Hepatic stellate cell (primary cell): ENCODE measurements at regions not wholly inside any gene's neighbourhood (a gene's known extent, or its start where the extent isn't known, plus 50 kb on each side); places are given as distances from the start of the nearest gene placed in this dataset.

Experiments used
- DNase-seq: peaks from one replicate; pipeline ENCODE4 v3.0.0; 2011; ENCODE audit warnings: low spot score

GRCh38 chr2:15889442-15890123, 50.8 kb upstream of the MYCN start:
- DNase-seq: no peak

DNA sequence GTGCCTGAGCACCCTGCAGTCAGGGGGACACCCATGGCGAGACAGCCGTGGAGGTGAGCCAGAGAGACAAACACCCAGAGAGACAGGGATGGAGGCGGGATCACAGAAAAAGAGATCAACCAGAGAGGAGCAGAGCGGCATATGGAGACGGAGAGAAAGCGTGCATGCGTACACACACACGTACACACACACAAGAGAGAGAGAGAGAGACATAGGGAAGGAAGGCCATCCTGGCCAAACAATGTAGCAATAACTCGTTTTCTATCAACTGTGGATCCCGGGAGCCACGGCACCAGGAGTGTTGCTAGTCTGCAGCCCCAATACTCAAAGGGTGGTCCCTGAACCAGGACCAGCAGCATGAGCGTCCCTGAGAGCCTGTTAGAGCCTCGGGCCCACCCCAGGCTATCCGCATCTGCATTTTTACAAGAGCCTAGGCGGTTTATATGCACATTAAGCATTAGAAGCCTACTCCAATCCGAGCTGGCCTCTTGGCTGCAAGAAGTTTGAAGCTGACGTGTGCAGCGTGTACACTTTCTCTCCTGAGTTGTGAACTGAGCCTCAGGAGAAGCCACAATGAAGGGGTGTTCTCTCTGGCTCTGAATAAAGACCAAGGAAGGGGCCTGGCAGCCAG, 50.1 kb upstream of the MYCN start:
- DNase-seq: no peak
